GM13977 (cell line): ENCODE measurements at regions not wholly inside any gene's neighbourhood (a gene's known extent, or its start where the extent isn't known, plus 50 kb on each side); places are given as distances from the start of the nearest gene placed in this dataset.

Experiments
- DNase-seq: peaks from one replicate; pipeline ENCODE4 v3.0.0; 2012; ENCODE audit warnings: low spot score
- in situ Hi-C: fragments of 300-500 bp; cut with MboI; formaldehyde crosslinking; loops from one replicate; pipeline ENCODE4 v1.12.0; 2022; ENCODE audit warnings: low sequenced_read_pairs, low pct_unique_long_range_greater_than_20kb, mixed read lengths, inconsistent platforms; ENCODE audit not compliant: unreplicated experiment
- TF ChIP-seq, protein P1 (sequence below): IDR thresholded peaks from 2 replicates; pipeline ENCODE4 v1.5.1; 2012; ENCODE audit warnings: mild to moderate bottlenecking, control low read depth; ENCODE audit not compliant: insufficient read depth; ENCODE audit errors: extremely low read depth, missing control alignments

DNA sequence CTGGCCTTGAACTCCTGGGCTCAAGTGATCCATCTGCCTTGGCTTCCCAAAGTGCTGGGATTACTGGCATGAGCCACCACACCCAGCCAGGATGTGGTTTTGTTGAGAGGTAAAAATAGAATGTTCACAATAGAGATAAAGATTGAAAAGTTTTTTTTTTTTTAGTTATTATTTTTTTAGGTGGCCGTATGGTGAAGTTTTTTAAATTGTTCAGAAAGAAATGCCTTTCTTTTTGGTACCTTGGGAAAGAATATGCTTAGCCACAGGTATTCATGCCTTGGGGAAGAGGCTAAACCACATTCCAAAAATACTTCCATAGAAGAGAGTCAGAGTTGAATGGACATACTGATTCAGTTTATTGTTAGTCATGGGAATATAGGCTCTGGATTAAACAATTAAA lies 143.4 kb downstream of the C11orf91 start:
- TF ChIP-seq, protein P1, sequence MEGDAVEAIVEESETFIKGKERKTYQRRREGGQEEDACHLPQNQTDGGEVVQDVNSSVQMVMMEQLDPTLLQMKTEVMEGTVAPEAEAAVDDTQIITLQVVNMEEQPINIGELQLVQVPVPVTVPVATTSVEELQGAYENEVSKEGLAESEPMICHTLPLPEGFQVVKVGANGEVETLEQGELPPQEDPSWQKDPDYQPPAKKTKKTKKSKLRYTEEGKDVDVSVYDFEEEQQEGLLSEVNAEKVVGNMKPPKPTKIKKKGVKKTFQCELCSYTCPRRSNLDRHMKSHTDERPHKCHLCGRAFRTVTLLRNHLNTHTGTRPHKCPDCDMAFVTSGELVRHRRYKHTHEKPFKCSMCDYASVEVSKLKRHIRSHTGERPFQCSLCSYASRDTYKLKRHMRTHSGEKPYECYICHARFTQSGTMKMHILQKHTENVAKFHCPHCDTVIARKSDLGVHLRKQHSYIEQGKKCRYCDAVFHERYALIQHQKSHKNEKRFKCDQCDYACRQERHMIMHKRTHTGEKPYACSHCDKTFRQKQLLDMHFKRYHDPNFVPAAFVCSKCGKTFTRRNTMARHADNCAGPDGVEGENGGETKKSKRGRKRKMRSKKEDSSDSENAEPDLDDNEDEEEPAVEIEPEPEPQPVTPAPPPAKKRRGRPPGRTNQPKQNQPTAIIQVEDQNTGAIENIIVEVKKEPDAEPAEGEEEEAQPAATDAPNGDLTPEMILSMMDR = no peak
- DNase-seq = no peak
- in situ Hi-C loops = no loop called here

DNA sequence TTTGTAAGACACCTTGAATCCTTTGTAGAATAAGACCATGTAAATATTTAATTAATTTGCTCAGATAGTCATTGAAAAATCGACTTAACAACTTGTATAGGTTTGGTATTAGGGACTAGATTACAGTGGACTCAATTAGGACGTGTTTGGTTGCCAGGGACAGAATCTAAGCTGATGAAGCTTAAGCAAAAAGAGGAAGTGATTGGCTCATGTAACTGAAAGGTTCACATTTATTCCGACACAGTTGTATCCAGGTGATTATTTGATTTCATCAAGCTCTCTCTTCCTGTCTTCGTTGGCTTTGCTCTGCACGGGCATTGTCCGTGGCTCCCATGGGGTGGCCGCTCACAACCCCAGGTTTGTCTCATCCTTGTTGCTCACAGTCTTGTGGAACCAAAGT lies 146.4 kb downstream of the C11orf91 start:
- no peak for DNase-seq
- in situ Hi-C loops = no loop called here
- TF ChIP-seq, protein P1 = no peak

DNA sequence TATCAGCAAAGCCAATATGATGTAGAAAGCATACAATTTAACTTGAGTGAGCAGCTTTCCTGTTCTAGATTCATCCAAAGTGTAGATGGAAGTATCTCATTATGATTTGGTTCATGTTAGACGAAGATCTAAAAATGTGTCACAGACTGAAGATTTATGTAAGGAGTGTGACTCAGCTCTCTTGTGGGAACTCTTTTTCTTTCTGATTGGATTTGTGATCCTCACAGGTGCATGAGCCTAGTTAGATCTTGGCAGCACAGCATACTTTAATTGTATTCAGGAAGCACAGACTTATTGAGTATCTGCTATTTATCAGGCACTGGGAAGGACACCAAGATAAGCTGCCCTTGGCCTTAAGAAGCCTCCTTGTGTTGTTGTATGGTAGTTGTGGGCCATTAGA lies 147.1 kb downstream of the C11orf91 start:
- TF ChIP-seq, protein P1 = no peak
- no peak for DNase-seq
- in situ Hi-C loops = no loop called here

DNA sequence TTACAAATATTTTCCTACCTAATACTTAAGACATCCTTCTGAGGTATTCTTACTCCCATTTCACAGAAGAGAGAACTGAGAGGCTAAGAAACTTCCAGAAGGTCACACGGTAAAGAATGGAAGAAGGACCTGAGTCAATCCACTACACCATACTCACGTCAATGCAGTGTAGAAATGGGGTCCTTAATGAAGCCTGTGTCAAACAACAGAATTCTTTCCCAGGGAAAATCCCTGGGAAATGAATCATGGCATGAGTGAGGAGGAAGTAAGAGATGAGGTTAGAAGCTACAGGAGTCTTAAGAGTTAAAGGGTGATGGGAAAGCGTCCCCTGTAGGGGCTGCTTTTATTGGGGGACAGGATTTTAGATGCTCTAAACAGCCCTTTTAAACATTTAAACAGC lies 147.9 kb downstream of the C11orf91 start:
- TF ChIP-seq, protein P1 = no peak
- in situ Hi-C loops = no loop called here
- no peak for DNase-seq

DNA sequence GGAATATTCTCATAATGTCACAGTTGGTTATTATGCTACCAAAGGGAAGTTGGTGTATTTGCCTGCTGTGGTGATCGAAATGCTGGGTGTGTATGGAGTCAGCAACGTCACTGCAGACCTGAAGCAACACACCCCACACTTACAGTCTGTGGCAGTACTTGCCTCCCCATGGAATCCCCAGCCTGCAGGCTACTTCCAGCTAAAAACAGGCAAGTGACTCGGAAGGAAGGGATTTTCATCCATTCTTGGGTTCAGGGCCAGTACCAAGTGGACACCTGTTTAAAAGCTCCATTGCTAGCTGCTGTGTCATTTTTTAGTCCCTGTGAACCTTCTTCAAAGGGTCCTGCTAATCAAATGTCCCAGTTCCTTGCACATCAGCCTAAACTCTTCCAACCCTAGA lies 149.6 kb downstream of the C11orf91 start:
- no peak for DNase-seq
- TF ChIP-seq, protein P1 = no peak
- in situ Hi-C loops = no loop called here

DNA sequence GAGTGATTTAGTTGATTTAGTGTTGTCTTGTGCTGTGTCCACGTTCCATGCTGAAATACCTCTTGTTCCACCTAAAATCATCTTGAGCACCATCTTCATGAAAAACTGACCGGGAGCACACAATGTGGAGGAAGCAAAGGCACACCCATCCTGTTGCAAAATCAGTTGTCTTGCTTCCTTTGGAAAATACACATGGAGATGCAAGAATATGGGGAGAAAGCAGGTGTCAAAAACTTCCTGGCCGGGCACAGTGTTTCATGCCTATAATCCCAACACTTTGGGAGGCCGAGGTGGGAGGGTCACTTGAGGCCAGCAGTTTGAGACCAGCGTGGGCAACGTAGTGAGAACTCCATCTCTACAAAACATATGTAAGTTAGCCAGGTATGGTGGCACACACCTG lies 151.1 kb downstream of the C11orf91 start:
- TF ChIP-seq, protein P1 = no peak

DNA sequence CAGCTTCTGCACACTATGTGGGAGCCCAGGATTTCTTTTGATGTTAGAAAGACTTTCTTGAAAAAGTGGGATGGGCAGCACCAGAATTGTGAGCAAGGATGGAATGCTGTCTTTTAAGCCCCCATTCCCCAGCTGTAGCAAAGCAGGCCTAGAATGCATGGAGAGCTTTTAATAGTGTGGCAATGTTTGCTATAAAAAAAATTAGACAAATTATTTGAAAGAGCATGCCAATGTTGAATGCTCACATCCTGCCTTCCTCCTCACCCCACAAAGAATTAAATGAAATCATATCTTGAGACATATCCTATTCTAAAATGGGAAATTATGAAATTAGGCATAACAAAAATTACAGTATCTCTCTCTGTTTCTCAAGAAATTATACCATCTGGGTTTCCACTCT lies 154.7 kb downstream of the C11orf91 start:
- in situ Hi-C loops = no loop called here
- no peak for DNase-seq

More for the DNA sequence above, 151.1 kb downstream of the C11orf91 start:
- in situ Hi-C loops = no loop called here
- DNase-seq = no peak

More for the DNA sequence above, 154.7 kb downstream of the C11orf91 start:
- TF ChIP-seq, protein P1 = no peak
